OCI-LY1 (cell line): ENCODE measurements at regions not wholly inside any gene's neighbourhood (a gene's known extent, or its start where the extent isn't known, plus 50 kb on each side); places are given as distances from the start of the nearest gene placed in this dataset.

Experiments used
- EZH2 ChIP-seq: fragments of 200-600 bp; sonication (generic), shearing (Covaris generic); IDR thresholded peaks from 2 replicates; pipeline ENCODE4 v1.8.0; 2017; ENCODE audit warnings: borderline replicate concordance, mixed run types, mild to moderate bottlenecking, antibody characterized with exemption, low read length, moderate library complexity, mixed read lengths
- TF ChIP-seq, protein P1 (sequence below): fragments of 200-600 bp; sonication (generic), shearing (Covaris generic); IDR thresholded peaks from 2 replicates; pipeline ENCODE4 v1.5.1; 2017; ENCODE audit warnings: mild to moderate bottlenecking, antibody characterized with exemption, low read length, moderate library complexity, mixed read lengths

DNA sequence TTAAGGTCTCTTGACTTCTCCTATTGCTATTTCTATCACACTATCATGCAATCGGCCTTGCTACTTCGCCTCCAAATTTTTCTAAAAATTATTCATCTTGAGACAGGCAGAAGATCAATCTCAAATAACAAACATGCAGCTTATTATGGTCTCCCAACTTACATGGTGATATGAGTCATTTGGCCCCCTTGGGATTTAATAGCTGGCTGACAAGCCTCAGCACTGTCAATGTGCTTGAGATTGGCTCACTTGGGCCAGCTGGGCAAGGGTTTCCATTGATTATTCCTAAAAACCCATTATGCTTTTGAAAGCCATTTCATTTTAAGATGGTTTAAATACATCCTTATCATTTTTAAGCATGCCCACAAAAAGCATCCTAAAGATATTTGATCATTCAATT, 224.5 kb upstream of the NFIA start:
- TF ChIP-seq, protein P1, sequence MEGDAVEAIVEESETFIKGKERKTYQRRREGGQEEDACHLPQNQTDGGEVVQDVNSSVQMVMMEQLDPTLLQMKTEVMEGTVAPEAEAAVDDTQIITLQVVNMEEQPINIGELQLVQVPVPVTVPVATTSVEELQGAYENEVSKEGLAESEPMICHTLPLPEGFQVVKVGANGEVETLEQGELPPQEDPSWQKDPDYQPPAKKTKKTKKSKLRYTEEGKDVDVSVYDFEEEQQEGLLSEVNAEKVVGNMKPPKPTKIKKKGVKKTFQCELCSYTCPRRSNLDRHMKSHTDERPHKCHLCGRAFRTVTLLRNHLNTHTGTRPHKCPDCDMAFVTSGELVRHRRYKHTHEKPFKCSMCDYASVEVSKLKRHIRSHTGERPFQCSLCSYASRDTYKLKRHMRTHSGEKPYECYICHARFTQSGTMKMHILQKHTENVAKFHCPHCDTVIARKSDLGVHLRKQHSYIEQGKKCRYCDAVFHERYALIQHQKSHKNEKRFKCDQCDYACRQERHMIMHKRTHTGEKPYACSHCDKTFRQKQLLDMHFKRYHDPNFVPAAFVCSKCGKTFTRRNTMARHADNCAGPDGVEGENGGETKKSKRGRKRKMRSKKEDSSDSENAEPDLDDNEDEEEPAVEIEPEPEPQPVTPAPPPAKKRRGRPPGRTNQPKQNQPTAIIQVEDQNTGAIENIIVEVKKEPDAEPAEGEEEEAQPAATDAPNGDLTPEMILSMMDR, result no peak
- TF ChIP-seq EZH2, result no peak
